Tibial nerve (tissue), 4 donors: ENCODE measurements at regions not wholly inside any gene's neighbourhood (a gene's known extent, or its start where the extent isn't known, plus 50 kb on each side); places are given as distances from the start of the nearest gene placed in this dataset.

Experiments
- EP300 ChIP-seq, 2 donors: sonication (generic); formaldehyde crosslinking; IDR thresholded peaks; one replicate each; pipeline ENCODE4 v1.6.1; 2017; ENCODE audit warnings: antibody characterized with exemption in 2 of 2, mild to moderate bottlenecking in 1 of 2
- POLR2A ChIP-seq, 2 donors: fragments of 450-650 bp; IDR thresholded peaks; one replicate each; pipeline ENCODE4 v1.6.1; 2017; ENCODE audit warnings: antibody characterized with exemption in 2 of 2, mild to moderate bottlenecking in 2 of 2, moderate library complexity in 2 of 2
- TF ChIP-seq, protein P1 (sequence below), 5 experiments: fragments of 200-600 bp in 3 of 5; fragments of 450-650 bp in 2 of 5; sonication (generic) in 3 of 5; IDR thresholded peaks; one replicate each; pipeline ENCODE4 v1.5.1; 2016 to 2019; ENCODE audit warnings: antibody characterized with exemption in 5 of 5, mild to moderate bottlenecking in 3 of 5, moderate library complexity in 2 of 5

DNA sequence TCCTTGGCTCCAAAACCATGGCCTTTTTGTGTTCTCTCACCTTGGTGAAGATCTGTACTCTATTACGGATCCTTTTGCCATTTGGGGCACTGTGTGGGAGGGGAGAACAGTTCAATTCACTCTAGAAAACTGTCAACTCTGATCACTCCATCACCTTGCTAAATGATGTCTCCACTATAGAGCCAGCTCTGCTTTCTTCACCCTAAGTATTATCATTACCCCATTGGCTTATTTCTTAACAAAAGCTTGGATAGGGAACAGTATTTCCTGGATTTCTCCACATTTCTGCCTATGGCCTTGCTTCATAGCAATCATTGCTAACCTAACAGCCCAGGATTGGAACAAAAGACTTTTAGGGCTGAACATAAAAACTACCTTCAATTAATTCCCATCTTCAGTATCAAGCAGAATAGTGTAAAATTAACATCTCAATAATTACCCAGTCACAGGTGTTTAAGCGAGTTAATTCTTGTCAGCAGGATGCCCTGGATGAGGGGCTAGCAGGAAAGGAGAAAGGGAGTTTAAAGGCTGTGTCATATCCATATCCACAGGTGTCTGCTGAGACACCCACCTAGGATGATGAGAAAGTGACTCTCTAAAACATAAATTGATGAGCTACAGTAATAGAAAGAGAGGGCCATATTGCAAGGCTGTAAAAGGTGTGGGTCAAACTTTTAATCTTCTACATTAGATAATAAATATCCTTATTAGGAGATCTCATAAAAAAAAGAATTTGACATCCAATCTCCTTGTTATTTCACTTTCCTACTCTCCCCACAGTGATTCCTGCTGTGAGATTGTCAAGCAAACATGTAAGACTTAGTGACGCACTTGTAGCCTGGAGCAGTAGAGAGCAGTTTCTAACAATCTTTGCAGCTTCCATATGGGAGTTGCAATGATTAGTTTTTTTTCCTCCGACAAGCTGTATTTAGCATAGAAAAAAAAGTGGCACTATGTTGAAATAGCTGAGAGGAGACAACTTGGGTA, 589.5 kb upstream of the NXPH2 start:
- TF ChIP-seq POLR2A (IDR thresholded peaks at IDR 0.05) (no peak), EP300 (IDR thresholded peaks at IDR 0.05) (no peak)
- TF ChIP-seq, protein P1, sequence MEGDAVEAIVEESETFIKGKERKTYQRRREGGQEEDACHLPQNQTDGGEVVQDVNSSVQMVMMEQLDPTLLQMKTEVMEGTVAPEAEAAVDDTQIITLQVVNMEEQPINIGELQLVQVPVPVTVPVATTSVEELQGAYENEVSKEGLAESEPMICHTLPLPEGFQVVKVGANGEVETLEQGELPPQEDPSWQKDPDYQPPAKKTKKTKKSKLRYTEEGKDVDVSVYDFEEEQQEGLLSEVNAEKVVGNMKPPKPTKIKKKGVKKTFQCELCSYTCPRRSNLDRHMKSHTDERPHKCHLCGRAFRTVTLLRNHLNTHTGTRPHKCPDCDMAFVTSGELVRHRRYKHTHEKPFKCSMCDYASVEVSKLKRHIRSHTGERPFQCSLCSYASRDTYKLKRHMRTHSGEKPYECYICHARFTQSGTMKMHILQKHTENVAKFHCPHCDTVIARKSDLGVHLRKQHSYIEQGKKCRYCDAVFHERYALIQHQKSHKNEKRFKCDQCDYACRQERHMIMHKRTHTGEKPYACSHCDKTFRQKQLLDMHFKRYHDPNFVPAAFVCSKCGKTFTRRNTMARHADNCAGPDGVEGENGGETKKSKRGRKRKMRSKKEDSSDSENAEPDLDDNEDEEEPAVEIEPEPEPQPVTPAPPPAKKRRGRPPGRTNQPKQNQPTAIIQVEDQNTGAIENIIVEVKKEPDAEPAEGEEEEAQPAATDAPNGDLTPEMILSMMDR (IDR thresholded peaks at IDR 0.05): no peak
